ENCODE measurements at regions not wholly inside any gene's neighbourhood (a gene's known extent, or its start where the extent isn't known, plus 50 kb on each side); places are given as distances from the start of the nearest gene placed in this dataset.

- no peak for TF ChIP-seq CTCF (IDR thresholded peaks at IDR 0.05)
- intact Hi-C loops (cut with micrococcal nuclease): no loop called here
- Mint-ChIP-seq H3K4me3 (no peak overlapping the region), H3K4me1 (ENCODE audit: low read depth) (no peaks in the 10 kb centered on the region), H3K36me3 (ENCODE audit: low read depth) (no peaks in the 10 kb centered on the region), H3K9me3 (no peaks in the 10 kb centered on the region), H3K27me3 (peaks cover 1% of the 10 kb centered on the region), H3K27ac (no peak overlapping the region)
- DNase-seq (no peak), ATAC-seq (no peak)
- ChIA-PET CTCF (no interaction called here), POLR2A (no interaction called here)
Observed at GRCh38 chr16:50999181-50999580, 151.9 kb downstream of the SALL1 start.

GRCh38 chr16:50998411-50998810 lies 152.7 kb downstream of the SALL1 start:
- H3K27me3 Mint-ChIP-seq: peaks cover 1% of the 10 kb centered on the region
- no peaks in the 10 kb centered on the region for H3K4me1 Mint-ChIP-seq (ENCODE audit: low read depth)
- no peak for DNase-seq
- POLR2A ChIA-PET: no interaction called here
- H3K4me3 Mint-ChIP-seq: no peak overlapping the region
- CTCF ChIA-PET: no interaction called here
- no peaks in the 10 kb centered on the region for H3K36me3 Mint-ChIP-seq (ENCODE audit: low read depth)
- ATAC-seq: no peak
- intact Hi-C loops (cut with micrococcal nuclease): no loop called here
- no peak for TF ChIP-seq CTCF (IDR thresholded peaks at IDR 0.05)
- H3K27ac Mint-ChIP-seq: no peak overlapping the region
- no peaks in the 10 kb centered on the region for H3K9me3 Mint-ChIP-seq

- Mint-ChIP-seq H3K9me3 (no peaks in the 10 kb centered on the region), H3K4me3 (no peak overlapping the region), H3K4me1 (ENCODE audit: low read depth) (no peaks in the 10 kb centered on the region), H3K36me3 (ENCODE audit: low read depth) (no peaks in the 10 kb centered on the region), H3K27ac (no peak overlapping the region), H3K27me3 (peaks cover 1% of the 10 kb centered on the region)
- ChIA-PET CTCF (no interaction called here), POLR2A (no interaction called here)
- ATAC-seq (no peak), DNase-seq (no peak)
- no peak for TF ChIP-seq CTCF (IDR thresholded peaks at IDR 0.05)
- intact Hi-C loops (cut with micrococcal nuclease): no loop called here
Observed at GRCh38 chr16:50997679-50998078, 153.4 kb downstream of the SALL1 start.

- no peaks in the 10 kb centered on the region for H3K36me3 Mint-ChIP-seq (ENCODE audit: low read depth)
- CTCF ChIA-PET: no interaction called here
Observed at GRCh38 chr16:50996830-50997186, 154.3 kb downstream of the SALL1 start.

GRCh38 chr16:50996166-50996829 lies 154.8 kb downstream of the SALL1 start:
- POLR2A ChIA-PET: no interaction called here
- intact Hi-C loops (cut with micrococcal nuclease): no loop called here
- TF ChIP-seq CTCF (IDR thresholded peaks at IDR 0.05): no peak
- no peak for ATAC-seq
- no peak for DNase-seq
- H3K36me3 Mint-ChIP-seq (ENCODE audit: low read depth): no peaks in the 10 kb centered on the region
- H3K27ac Mint-ChIP-seq: no peak overlapping the region
- no peaks in the 10 kb centered on the region for H3K9me3 Mint-ChIP-seq
- CTCF ChIA-PET: no interaction called here
- H3K27me3 Mint-ChIP-seq: peaks cover 1% of the 10 kb centered on the region
- no peaks in the 10 kb centered on the region for H3K4me1 Mint-ChIP-seq (ENCODE audit: low read depth)
- no peak overlapping the region for H3K4me3 Mint-ChIP-seq

More at GRCh38 chr16:50996830-50997186, 154.3 kb downstream of the SALL1 start:
- DNase-seq (no peak), ATAC-seq (no peak)
- POLR2A ChIA-PET: no interaction called here
- H3K9me3 Mint-ChIP-seq: no peaks in the 10 kb centered on the region
- TF ChIP-seq CTCF (IDR thresholded peaks at IDR 0.05): no peak
- H3K27ac Mint-ChIP-seq: no peak overlapping the region
- no peak overlapping the region for H3K4me3 Mint-ChIP-seq
- no peaks in the 10 kb centered on the region for H3K4me1 Mint-ChIP-seq (ENCODE audit: low read depth)
- intact Hi-C loops (cut with micrococcal nuclease): no loop called here
- H3K27me3 Mint-ChIP-seq: peaks cover 1% of the 10 kb centered on the region

Measured in activated CD8-positive, alpha-beta T cell treated with anti-CD3 and anti-CD28 coated beads for 36 hours (primary cell).